A673 (cell line): ENCODE measurements at regions not wholly inside any gene's neighbourhood (a gene's known extent, or its start where the extent isn't known, plus 50 kb on each side); places are given as distances from the start of the nearest gene placed in this dataset.

Experiments
- BruUV-seq: library from RNA; stranded (reverse); fragments of 400-500 nt; replicated peaks from 2 replicates; lab custom pipeline; 2021; lab: Mats Ljungman, UMichigan
- CTCF ChIA-PET: fragments of 300-600 bp; sonication (Branson Sonifier 250); formaldehyde crosslinking; loops from one replicate; lab custom pipeline; 2022; ENCODE audit warnings: antibody characterized with exemption; lab: Charles Lee
- POLR2A ChIA-PET: fragments of 300-600 bp; sonication (Branson Sonifier 250); formaldehyde crosslinking; loops from one replicate; lab custom pipeline; 2022; ENCODE audit warnings: antibody characterized with exemption; ENCODE audit not compliant: low non-redundant PET; lab: Charles Lee
- DNase-seq: peaks from one replicate; pipeline ENCODE4 v3.0.0-alpha.2; 2015; ENCODE audit warnings: low spot score
- H3K27ac ChIP-seq: fragments of 200-600 bp; sonication (generic); 2 replicates; pipeline ENCODE4 v1.5.1; 2016; ENCODE audit warnings: mixed run types, low read depth, mild to moderate bottlenecking, mixed read lengths, antibody characterized with exemption, low read length; ENCODE audit not compliant: poor library complexity, severe bottlenecking
- H3K27me3 ChIP-seq: fragments of 200-600 bp; sonication (generic); replicated peaks from 2 replicates; pipeline ENCODE4 v1.6.1; 2017; ENCODE audit warnings: mixed run types, low read depth, mild to moderate bottlenecking, mixed read lengths, antibody characterized with exemption, low read length; ENCODE audit not compliant: insufficient read depth, poor library complexity
- H3K36me3 ChIP-seq: fragments of 200-600 bp; sonication (generic); 2 replicates; pipeline ENCODE4 v1.6.1; 2016; ENCODE audit warnings: mixed run types, mild to moderate bottlenecking, mixed read lengths, antibody characterized with exemption, low read length; ENCODE audit not compliant: insufficient read depth, poor library complexity, severe bottlenecking
- H3K4me1 ChIP-seq: fragments of 200-600 bp; sonication (generic); 2 replicates; pipeline ENCODE4 v1.6.1; 2017; ENCODE audit warnings: mixed run types, mild to moderate bottlenecking, mixed read lengths, antibody characterized with exemption, low read length; ENCODE audit not compliant: insufficient read depth, poor library complexity, severe bottlenecking
- H3K4me3 ChIP-seq: fragments of 200-600 bp; sonication (generic); 2 replicates; pipeline ENCODE4 v1.5.1; 2016; ENCODE audit warnings: low read depth, mixed run types, mild to moderate bottlenecking, mixed read lengths, low read length; ENCODE audit not compliant: poor library complexity, severe bottlenecking
- H3K9me3 ChIP-seq: fragments of 200-600 bp; sonication (generic); 2 replicates; pipeline ENCODE4 v1.6.1; 2016; ENCODE audit warnings: mixed run types, low read depth, mild to moderate bottlenecking, mixed read lengths, antibody characterized with exemption, low read length; ENCODE audit not compliant: poor library complexity, severe bottlenecking
- CTCF ChIP-seq: fragments of 300-800, 200-600 bp; sonication (generic); conservative IDR thresholded peaks from 2 replicates; pipeline ENCODE4 v1.5.1; 2017; ENCODE audit warnings: low read depth, mild to moderate bottlenecking, antibody characterized with exemption, low read length, moderate library complexity, mixed read lengths
- EZH2 ChIP-seq: fragments of 200-600 bp; sonication (generic); IDR thresholded peaks from 2 replicates; pipeline ENCODE4 v1.6.1; 2017; ENCODE audit warnings: borderline replicate concordance, low read depth, mild to moderate bottlenecking, mixed read lengths, antibody characterized with exemption, low read length; ENCODE audit not compliant: poor library complexity, severe bottlenecking
- intact Hi-C: fragments of 100-400 bp; cut with micrococcal nuclease; formaldehyde crosslinking; loops from one replicate; pipeline ENCODE4 v1.10.0; 2022; ENCODE audit not compliant: unreplicated experiment

GRCh38 chr5:34535944-34536623 is 120.0 kb upstream of the RAI14 start:
- ChIA-PET POLR2A (no interaction called here), CTCF (no interaction called here)
- Histone ChIP-seq H3K36me3 (no peaks in the 10 kb centered on the region), H3K27me3 (no peaks in the 10 kb centered on the region), H3K4me1 (no peaks in the 10 kb centered on the region), H3K9me3 (no peaks in the 10 kb centered on the region), H3K4me3 (no peak overlapping the region), H3K27ac (no peak overlapping the region)
- DNase-seq = no peak
- TF ChIP-seq CTCF (no peak), EZH2 (no peak)
- no TSS peak for BruUV-seq
- intact Hi-C loops = no loop called here

- H3K27ac ChIP-seq = no peak overlapping the region
- BruUV-seq = no TSS peak
- DNase-seq = no peak
- no peaks in the 10 kb centered on the region for H3K9me3 ChIP-seq
- no peak overlapping the region for H3K4me3 ChIP-seq
- ChIA-PET CTCF (no interaction called here), POLR2A (no interaction called here)
- TF ChIP-seq EZH2 (no peak), CTCF (no peak)
- no peaks in the 10 kb centered on the region for H3K36me3 ChIP-seq
- H3K4me1 ChIP-seq = no peaks in the 10 kb centered on the region
- intact Hi-C loops = no loop called here
- no peaks in the 10 kb centered on the region for H3K27me3 ChIP-seq
These were observed 119.4 kb upstream of the RAI14 start for GRCh38 chr5:34536699-34537098.

- POLR2A ChIA-PET = no interaction called here
- no TSS peak for BruUV-seq
- no peak overlapping the region for H3K27ac ChIP-seq
- H3K4me3 ChIP-seq = no peak overlapping the region
- TF ChIP-seq CTCF = peak; percentile 61
- no peak for TF ChIP-seq EZH2
- no peaks in the 10 kb centered on the region for H3K36me3 ChIP-seq
- H3K27me3 ChIP-seq = no peaks in the 10 kb centered on the region
- peak; percentile 39 for DNase-seq
- H3K4me1 ChIP-seq = no peaks in the 10 kb centered on the region
- intact Hi-C loops = no loop called here
- no peaks in the 10 kb centered on the region for H3K9me3 ChIP-seq
- CTCF ChIA-PET = interaction anchor here (1.4 kb wide), 1 partner anchor 52 kb away, joined by 3 read pairs; no protein-coding TSS in a partner anchor
These were observed 118.0 kb upstream of the RAI14 start for GRCh38 chr5:34538026-34538672.
